ENCODE measurements at regions not wholly inside any gene's neighbourhood (a gene's known extent, or its start where the extent isn't known, plus 50 kb on each side); places are given as distances from the start of the nearest gene placed in this dataset.

DNA sequence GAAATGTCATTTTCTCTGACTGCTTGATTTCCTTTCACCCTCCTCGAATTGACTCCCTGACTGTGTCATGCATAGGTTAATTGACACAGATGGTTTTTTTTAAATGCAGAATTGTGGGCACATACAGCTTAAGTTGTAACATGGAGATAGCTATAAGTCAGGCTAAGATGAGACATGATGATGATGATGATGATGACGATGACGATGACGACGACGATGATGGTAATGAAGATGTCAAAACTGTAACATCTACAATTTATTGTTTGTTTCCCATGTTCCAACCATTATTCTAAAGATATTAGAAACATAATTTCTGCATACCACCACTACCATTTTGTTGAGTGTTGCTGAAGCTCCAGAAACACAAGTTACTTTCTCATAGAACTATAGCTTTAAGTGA lies 1232.8 kb downstream of the XPNPEP1 start (continued):
- TF ChIP-seq, protein P1, sequence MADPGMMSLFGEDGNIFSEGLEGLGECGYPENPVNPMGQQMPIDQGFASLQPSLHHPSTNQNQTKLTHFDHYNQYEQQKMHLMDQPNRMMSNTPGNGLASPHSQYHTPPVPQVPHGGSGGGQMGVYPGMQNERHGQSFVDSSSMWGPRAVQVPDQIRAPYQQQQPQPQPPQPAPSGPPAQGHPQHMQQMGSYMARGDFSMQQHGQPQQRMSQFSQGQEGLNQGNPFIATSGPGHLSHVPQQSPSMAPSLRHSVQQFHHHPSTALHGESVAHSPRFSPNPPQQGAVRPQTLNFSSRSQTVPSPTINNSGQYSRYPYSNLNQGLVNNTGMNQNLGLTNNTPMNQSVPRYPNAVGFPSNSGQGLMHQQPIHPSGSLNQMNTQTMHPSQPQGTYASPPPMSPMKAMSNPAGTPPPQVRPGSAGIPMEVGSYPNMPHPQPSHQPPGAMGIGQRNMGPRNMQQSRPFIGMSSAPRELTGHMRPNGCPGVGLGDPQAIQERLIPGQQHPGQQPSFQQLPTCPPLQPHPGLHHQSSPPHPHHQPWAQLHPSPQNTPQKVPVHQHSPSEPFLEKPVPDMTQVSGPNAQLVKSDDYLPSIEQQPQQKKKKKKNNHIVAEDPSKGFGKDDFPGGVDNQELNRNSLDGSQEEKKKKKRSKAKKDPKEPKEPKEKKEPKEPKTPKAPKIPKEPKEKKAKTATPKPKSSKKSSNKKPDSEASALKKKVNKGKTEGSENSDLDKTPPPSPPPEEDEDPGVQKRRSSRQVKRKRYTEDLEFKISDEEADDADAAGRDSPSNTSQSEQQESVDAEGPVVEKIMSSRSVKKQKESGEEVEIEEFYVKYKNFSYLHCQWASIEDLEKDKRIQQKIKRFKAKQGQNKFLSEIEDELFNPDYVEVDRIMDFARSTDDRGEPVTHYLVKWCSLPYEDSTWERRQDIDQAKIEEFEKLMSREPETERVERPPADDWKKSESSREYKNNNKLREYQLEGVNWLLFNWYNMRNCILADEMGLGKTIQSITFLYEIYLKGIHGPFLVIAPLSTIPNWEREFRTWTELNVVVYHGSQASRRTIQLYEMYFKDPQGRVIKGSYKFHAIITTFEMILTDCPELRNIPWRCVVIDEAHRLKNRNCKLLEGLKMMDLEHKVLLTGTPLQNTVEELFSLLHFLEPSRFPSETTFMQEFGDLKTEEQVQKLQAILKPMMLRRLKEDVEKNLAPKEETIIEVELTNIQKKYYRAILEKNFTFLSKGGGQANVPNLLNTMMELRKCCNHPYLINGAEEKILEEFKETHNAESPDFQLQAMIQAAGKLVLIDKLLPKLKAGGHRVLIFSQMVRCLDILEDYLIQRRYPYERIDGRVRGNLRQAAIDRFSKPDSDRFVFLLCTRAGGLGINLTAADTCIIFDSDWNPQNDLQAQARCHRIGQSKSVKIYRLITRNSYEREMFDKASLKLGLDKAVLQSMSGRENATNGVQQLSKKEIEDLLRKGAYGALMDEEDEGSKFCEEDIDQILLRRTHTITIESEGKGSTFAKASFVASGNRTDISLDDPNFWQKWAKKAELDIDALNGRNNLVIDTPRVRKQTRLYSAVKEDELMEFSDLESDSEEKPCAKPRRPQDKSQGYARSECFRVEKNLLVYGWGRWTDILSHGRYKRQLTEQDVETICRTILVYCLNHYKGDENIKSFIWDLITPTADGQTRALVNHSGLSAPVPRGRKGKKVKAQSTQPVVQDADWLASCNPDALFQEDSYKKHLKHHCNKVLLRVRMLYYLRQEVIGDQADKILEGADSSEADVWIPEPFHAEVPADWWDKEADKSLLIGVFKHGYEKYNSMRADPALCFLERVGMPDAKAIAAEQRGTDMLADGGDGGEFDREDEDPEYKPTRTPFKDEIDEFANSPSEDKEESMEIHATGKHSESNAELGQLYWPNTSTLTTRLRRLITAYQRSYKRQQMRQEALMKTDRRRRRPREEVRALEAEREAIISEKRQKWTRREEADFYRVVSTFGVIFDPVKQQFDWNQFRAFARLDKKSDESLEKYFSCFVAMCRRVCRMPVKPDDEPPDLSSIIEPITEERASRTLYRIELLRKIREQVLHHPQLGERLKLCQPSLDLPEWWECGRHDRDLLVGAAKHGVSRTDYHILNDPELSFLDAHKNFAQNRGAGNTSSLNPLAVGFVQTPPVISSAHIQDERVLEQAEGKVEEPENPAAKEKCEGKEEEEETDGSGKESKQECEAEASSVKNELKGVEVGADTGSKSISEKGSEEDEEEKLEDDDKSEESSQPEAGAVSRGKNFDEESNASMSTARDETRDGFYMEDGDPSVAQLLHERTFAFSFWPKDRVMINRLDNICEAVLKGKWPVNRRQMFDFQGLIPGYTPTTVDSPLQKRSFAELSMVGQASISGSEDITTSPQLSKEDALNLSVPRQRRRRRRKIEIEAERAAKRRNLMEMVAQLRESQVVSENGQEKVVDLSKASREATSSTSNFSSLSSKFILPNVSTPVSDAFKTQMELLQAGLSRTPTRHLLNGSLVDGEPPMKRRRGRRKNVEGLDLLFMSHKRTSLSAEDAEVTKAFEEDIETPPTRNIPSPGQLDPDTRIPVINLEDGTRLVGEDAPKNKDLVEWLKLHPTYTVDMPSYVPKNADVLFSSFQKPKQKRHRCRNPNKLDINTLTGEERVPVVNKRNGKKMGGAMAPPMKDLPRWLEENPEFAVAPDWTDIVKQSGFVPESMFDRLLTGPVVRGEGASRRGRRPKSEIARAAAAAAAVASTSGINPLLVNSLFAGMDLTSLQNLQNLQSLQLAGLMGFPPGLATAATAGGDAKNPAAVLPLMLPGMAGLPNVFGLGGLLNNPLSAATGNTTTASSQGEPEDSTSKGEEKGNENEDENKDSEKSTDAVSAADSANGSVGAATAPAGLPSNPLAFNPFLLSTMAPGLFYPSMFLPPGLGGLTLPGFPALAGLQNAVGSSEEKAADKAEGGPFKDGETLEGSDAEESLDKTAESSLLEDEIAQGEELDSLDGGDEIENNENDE (IDR thresholded peaks at IDR 0.05; ENCODE audit: insufficient replicate concordance, low read length), result no peak
